ENCODE measurements at regions not wholly inside any gene's neighbourhood (a gene's known extent, or its start where the extent isn't known, plus 50 kb on each side); places are given as distances from the start of the nearest gene placed in this dataset.
A peak's percentile ranks its signal among the peaks of the same experiment; 100 is the strongest.

GRCh38 chr3:177341736-177342419 is 144.6 kb upstream of the TBL1XR1 start:
- H3K4me3 ChIP-seq (ENCODE audit: low read depth, low read length) = no peak overlapping the region
- no peak for DNase-seq (ENCODE audit: low read depth)
- TF ChIP-seq CTCF (IDR thresholded peaks at IDR 0.05; ENCODE audit: insufficient read depth, low read depth, low read length) = no peak

- H3K4me3 ChIP-seq (ENCODE audit: low read depth, low read length) = no peak overlapping the region
- TF ChIP-seq CTCF (IDR thresholded peaks at IDR 0.05; ENCODE audit: insufficient read depth, low read depth, low read length) = no peak
- no peak for DNase-seq (ENCODE audit: low read depth)
Measured at GRCh38 chr3:177343122-177343625, 145.9 kb upstream of the TBL1XR1 start.

- no peak for TF ChIP-seq CTCF (IDR thresholded peaks at IDR 0.05; ENCODE audit: insufficient read depth, low read depth, low read length)
- no peak overlapping the region for H3K4me3 ChIP-seq (ENCODE audit: low read depth, low read length)
- peak; percentile 94 for DNase-seq (ENCODE audit: low read depth)
Measured at GRCh38 chr3:177345049-177345972, 148.0 kb upstream of the TBL1XR1 start.

GRCh38 chr3:177345973-177346503 is 148.8 kb upstream of the TBL1XR1 start:
- no peak for TF ChIP-seq CTCF (IDR thresholded peaks at IDR 0.05; ENCODE audit: insufficient read depth, low read depth, low read length)
- no peak for DNase-seq (ENCODE audit: low read depth)
- H3K4me3 ChIP-seq (ENCODE audit: low read depth, low read length) = no peak overlapping the region

- no peak for TF ChIP-seq CTCF (IDR thresholded peaks at IDR 0.05; ENCODE audit: insufficient read depth, low read depth, low read length)
- DNase-seq (ENCODE audit: low read depth) = no peak
- H3K4me3 ChIP-seq (ENCODE audit: low read depth, low read length) = no peak overlapping the region
Measured at GRCh38 chr3:177346878-177347277, 149.6 kb upstream of the TBL1XR1 start.

GRCh38 chr3:177347611-177348010 is 150.3 kb upstream of the TBL1XR1 start:
- no peak for DNase-seq (ENCODE audit: low read depth)
- H3K4me3 ChIP-seq (ENCODE audit: low read depth, low read length) = no peak overlapping the region
- no peak for TF ChIP-seq CTCF (IDR thresholded peaks at IDR 0.05; ENCODE audit: insufficient read depth, low read depth, low read length)
